H1 (cell line): ENCODE measurements at regions not wholly inside any gene's neighbourhood (a gene's known extent, or its start where the extent isn't known, plus 50 kb on each side); places are given as distances from the start of the nearest gene placed in this dataset.
A peak's percentile ranks its signal among the peaks of the same experiment; 100 is the strongest.

Source experiments
- CTCF ChIA-PET: fragments of 300-600 bp; sonication (Branson Sonifier 250); formaldehyde crosslinking; loops from one replicate; lab custom pipeline; 2021; ENCODE audit not compliant: partially characterized antibody; lab: Charles Lee
- POLR2A ChIA-PET: fragments of 300-600 bp; sonication (Branson Sonifier 250); formaldehyde crosslinking; loops from one replicate; lab custom pipeline; 2021; ENCODE audit warnings: inconsistent platforms; ENCODE audit not compliant: partially characterized antibody; lab: Charles Lee
- DNase-seq, 2 experiments: peaks; one replicate each; pipeline versions ENCODE4 v3.0.0 to v3.0.0-alpha.2; 2010 to 2022; ENCODE audit warnings: low spot score in 2 of 2, low read depth in 1 of 2, mixed read lengths in 1 of 2
- FAIRE-seq: peaks from 2 replicates; lab custom pipeline; 2011; peaks lifted over from hg19 to GRCh38; lab: Jason Lieb, UNC
- H2AFZ ChIP-seq: 2 replicates; pipeline ENCODE4 v1.8.1; 2012; ENCODE audit warnings: low read length, inconsistent platforms
- H2AK5ac ChIP-seq: 2 replicates; pipeline ENCODE4 v1.6.1; 2013; ENCODE audit warnings: low read depth, low read length
- H2BK120ac ChIP-seq: replicated peaks from 2 replicates; pipeline ENCODE3; 2013; ENCODE audit warnings: low read depth, low read length, inconsistent platforms
- H2BK12ac ChIP-seq: 2 replicates; pipeline ENCODE4 v1.6.1; 2013; ENCODE audit warnings: low read depth, low read length
- H2BK15ac ChIP-seq: 2 replicates; pipeline ENCODE4 v1.6.1; 2013; ENCODE audit warnings: low read length
- H2BK20ac ChIP-seq: 2 replicates; pipeline ENCODE4 v1.6.1; 2013; ENCODE audit warnings: low read length
- H2BK5ac ChIP-seq: 2 replicates; pipeline ENCODE4 v1.6.1; 2013; ENCODE audit warnings: low read depth, low read length
- H3K14ac ChIP-seq: 2 replicates; pipeline ENCODE4 v1.6.1; 2013; ENCODE audit warnings: inconsistent platforms; ENCODE audit not compliant: insufficient read length
- H3K18ac ChIP-seq: 2 replicates; pipeline ENCODE4 v1.6.1; 2013; ENCODE audit warnings: low read length; ENCODE audit errors: extremely low read depth
- H3K23ac ChIP-seq: 2 replicates; pipeline ENCODE4 v1.6.1; 2013; ENCODE audit warnings: inconsistent platforms; ENCODE audit not compliant: insufficient read length
- H3K23me2 ChIP-seq: 2 replicates; pipeline ENCODE4 v1.6.1; 2013; ENCODE audit warnings: low read depth, low read length
- H3K27ac ChIP-seq: 2 replicates; pipeline ENCODE4 v1.6.1; 2011; ENCODE audit warnings: low read depth, low read length, inconsistent platforms
- H3K27me3 ChIP-seq, 4 experiments: replicated peaks in 1 of 4; 1 replicate in 1 of 4; 2 replicates in 3 of 4; pipeline versions ENCODE4 v1.6.1 to v1.8.1; 2011 to 2013; ENCODE audit warnings: low read length in 3 of 4, mild to moderate bottlenecking in 3 of 4, inconsistent platforms in 2 of 4, mixed read lengths in 2 of 4, moderate library complexity in 1 of 4; ENCODE audit not compliant: control insufficient read depth in 3 of 4, insufficient read depth in 3 of 4; ENCODE audit errors: extremely low read depth in 1 of 4
- H3K36me3 ChIP-seq, 4 experiments: 2 replicates each; pipeline versions ENCODE4 v1.6.1 to v1.8.1; 2011 to 2013; ENCODE audit warnings: mild to moderate bottlenecking in 4 of 4, low read length in 3 of 4, moderate library complexity in 2 of 4, control low read depth in 1 of 4, inconsistent platforms in 1 of 4; ENCODE audit not compliant: insufficient read depth in 4 of 4, control insufficient read depth in 2 of 4
- H3K4ac ChIP-seq: replicated peaks from 2 replicates; pipeline ENCODE3; 2013; ENCODE audit warnings: low read length, low read depth, mixed read lengths, inconsistent platforms; ENCODE audit not compliant: insufficient read length
- H3K4me1 ChIP-seq, 4 experiments: replicated peaks in 1 of 4; 1 replicate in 1 of 4; 2 replicates in 3 of 4; pipeline versions ENCODE4 v1.6.1 to v1.8.1; 2011 to 2013; ENCODE audit warnings: low read length in 3 of 4, inconsistent platforms in 2 of 4, mixed read lengths in 1 of 4; ENCODE audit not compliant: insufficient read depth in 4 of 4, control insufficient read depth in 3 of 4
- H3K4me2 ChIP-seq, 2 experiments: 2 replicates each; pipeline versions ENCODE4 v1.6.1 to v1.8.1; 2011 to 2013; ENCODE audit warnings: low read depth in 2 of 2, low read length in 2 of 2, control low read depth in 1 of 2, inconsistent platforms in 1 of 2, mild to moderate bottlenecking in 1 of 2; ENCODE audit not compliant: insufficient read depth in 1 of 2
- H3K4me3 ChIP-seq, 4 experiments: fragments of 200-600, 300-600 bp in 1 of 4; sonication (generic), shearing (Covaris generic), sonication (Bioruptor Twin) in 1 of 4; 2 replicates each; pipeline versions ENCODE4 v1.5.1 to v1.8.1; 2011 to 2016; ENCODE audit warnings: low read length in 4 of 4, low read depth in 3 of 4, control low read depth in 2 of 4, inconsistent platforms in 2 of 4, mild to moderate bottlenecking in 2 of 4, mixed read lengths in 1 of 4, moderate library complexity in 1 of 4; ENCODE audit not compliant: insufficient read depth in 2 of 4; ENCODE audit errors: extremely low read depth in 1 of 4
- H3K56ac ChIP-seq: replicated peaks from 2 replicates; pipeline ENCODE3; 2013; ENCODE audit warnings: low read depth, mild to moderate bottlenecking, mixed read lengths, low read length, inconsistent platforms; ENCODE audit not compliant: insufficient read length
- H3K79me1 ChIP-seq: 2 replicates; pipeline ENCODE4 v1.6.1; 2013; ENCODE audit warnings: low read depth, low read length, control low read depth
- H3K79me2 ChIP-seq, 2 experiments: 2 replicates each; pipeline versions ENCODE4 v1.6.1 to v1.8.1; 2012 to 2013; ENCODE audit warnings: low read length in 2 of 2, mild to moderate bottlenecking in 2 of 2, inconsistent platforms in 1 of 2; ENCODE audit not compliant: insufficient read depth in 2 of 2, control insufficient read depth in 1 of 2
- H3K9ac ChIP-seq, 4 experiments: replicated peaks in 1 of 4; 1 replicate in 1 of 4; 2 replicates in 3 of 4; pipeline versions ENCODE4 v1.6.1 to v1.8.1; 2011 to 2013; ENCODE audit warnings: low read depth in 3 of 4, low read length in 3 of 4, control low read depth in 2 of 4, mild to moderate bottlenecking in 2 of 4, moderate library complexity in 2 of 4, inconsistent platforms in 1 of 4; ENCODE audit errors: extremely low read depth in 1 of 4
- H3K9me3 ChIP-seq, 2 experiments: 2 replicates each; pipeline versions ENCODE4 v1.6.1 to v1.8.1; 2012 to 2013; ENCODE audit warnings: mild to moderate bottlenecking in 2 of 2, moderate library complexity in 2 of 2, control low read depth in 1 of 2, inconsistent platforms in 1 of 2, low read depth in 1 of 2, low read length in 1 of 2, mixed read lengths in 1 of 2; ENCODE audit not compliant: insufficient read depth in 2 of 2
- H4K20me1 ChIP-seq, 2 experiments: replicated peaks in 1 of 2; 2 replicates each; pipeline versions ENCODE3 to v1.8.1; 2011 to 2013; ENCODE audit warnings: inconsistent platforms in 2 of 2, low read length in 2 of 2, mild to moderate bottlenecking in 1 of 2; ENCODE audit not compliant: insufficient read depth in 2 of 2, control insufficient read depth in 1 of 2
- H4K5ac ChIP-seq: 2 replicates; pipeline ENCODE4 v1.6.1; 2013; ENCODE audit warnings: low read length, low read depth, mixed read lengths, inconsistent platforms; ENCODE audit not compliant: insufficient read length
- H4K8ac ChIP-seq: 2 replicates; pipeline ENCODE4 v1.8.0; 2013; ENCODE audit warnings: mild to moderate bottlenecking, moderate library complexity, low read length, inconsistent platforms; ENCODE audit not compliant: insufficient read depth; ENCODE audit errors: extremely low read depth
- H4K91ac ChIP-seq: replicated peaks from 2 replicates; pipeline ENCODE3; 2013; ENCODE audit warnings: low read length, mixed read lengths, inconsistent platforms; ENCODE audit not compliant: insufficient read length
- BCL11A ChIP-seq, 2 experiments: IDR thresholded peaks; one replicate each; pipeline ENCODE4 v1.6.1; 2011; ENCODE audit warnings: low read depth in 2 of 2, low read length in 2 of 2, mild to moderate bottlenecking in 2 of 2
- BRCA1 ChIP-seq: IDR thresholded peaks from 2 replicates; pipeline ENCODE4 v1.6.1; 2012; ENCODE audit warnings: low read depth, low read length, improper control_type of control experiment
- CTCF ChIP-seq, 3 experiments: IDR thresholded peaks; 1 replicate in 2 of 3; 2 replicates in 1 of 3; pipeline versions ENCODE4 v1.5.1 to v1.6.1; 2011; ENCODE audit warnings: low read length in 3 of 3, mild to moderate bottlenecking in 3 of 3, inconsistent platforms in 2 of 3, low read depth in 1 of 3, moderate library complexity in 1 of 3; ENCODE audit not compliant: insufficient read depth in 1 of 3; ENCODE audit errors: control extremely low read depth in 1 of 3
- E2F6 ChIP-seq: IDR thresholded peaks from 2 replicates; pipeline ENCODE4 v1.6.1; 2012; ENCODE audit warnings: inconsistent platforms
- RAD21 ChIP-seq, 2 experiments: IDR thresholded peaks in 1 of 2; conservative IDR thresholded peaks in 1 of 2; 2 replicates each; pipeline ENCODE4 v1.6.1; 2011; ENCODE audit warnings: low read depth in 2 of 2, low read length in 2 of 2, improper control_type of control experiment in 1 of 2, inconsistent platforms in 1 of 2, mild to moderate bottlenecking in 1 of 2, moderate library complexity in 1 of 2
- USF2 ChIP-seq: IDR thresholded peaks from 2 replicates; pipeline ENCODE4 v1.6.1; 2011; ENCODE audit warnings: low read length, improper control_type of control experiment
- WGBS, 2 experiments: shearing (Covaris generic) in 1 of 2; methylation state at CpG; one replicate each; pipeline versions ENCODE4 v1.1.6 to v1.1.7; 2013 to 2015; ENCODE audit warnings: low lambda C conversion rate in 2 of 2, mixed read lengths in 2 of 2, inconsistent platforms in 1 of 2, low coverage in 1 of 2, missing lambda C conversion rate in 1 of 2; ENCODE audit not compliant: insufficient replicate concordance in 2 of 2, insufficient coverage in 1 of 2, insufficient read length in 1 of 2; ENCODE audit errors: extremely low coverage in 1 of 2, missing lambda C conversion rate in 1 of 2; 5-methylcytosine and 5-hydroxymethylcytosine counted together

- H4K91ac ChIP-seq: no peak overlapping the region
- H3K9me3 ChIP-seq: no peaks in the 10 kb centered on the region
- no peak overlapping the region for H3K4me2 ChIP-seq
- no peak overlapping the region for H3K4ac ChIP-seq
- H2BK12ac ChIP-seq: no peak overlapping the region
- no peaks in the 10 kb centered on the region for H4K20me1 ChIP-seq
- TF ChIP-seq CTCF (IDR thresholded peaks at IDR 0.05; ENCODE audit: control extremely low read depth in 1 of 3, insufficient read depth in 1 of 3, low read depth in 1 of 3, low read length in 3 of 3): peak; percentile 17 to 25 (median 17); a peak in 3 of 4 replicates
- peak; percentile 45 to 53 for TF ChIP-seq RAD21 (IDR thresholded peaks at IDR 0.05 in 1 of 2, conservative IDR thresholded peaks at IDR 0.05 in 1 of 2; ENCODE audit: low read depth in 2 of 2, low read length in 2 of 2)
- TF ChIP-seq E2F6: no peak
- TF ChIP-seq BCL11A (IDR thresholded peaks at IDR 0.05; ENCODE audit: low read depth in 2 of 2, low read length in 2 of 2): no peak
- TF ChIP-seq BRCA1: no peak
- TF ChIP-seq USF2: no peak
- no peaks in the 10 kb centered on the region for H3K23me2 ChIP-seq
- no peak overlapping the region for H3K18ac ChIP-seq
- H2BK120ac ChIP-seq: no peak overlapping the region
- no peak overlapping the region for H3K9ac ChIP-seq
- ChIA-PET POLR2A (no interaction called here), CTCF (interaction anchor here (0.7 to 1.4 kb wide), 8 partner anchors 11 to 749 kb away, joined by 3 to 5 read pairs (median 3); no protein-coding TSS in a partner anchor)
- no peak for DNase-seq
- H3K27me3 ChIP-seq: no peaks in the 10 kb centered on the region
- no peak overlapping the region for H3K27ac ChIP-seq
- H2BK5ac ChIP-seq: no peak overlapping the region
- H3K36me3 ChIP-seq: no peaks in the 10 kb centered on the region
- H3K4me3 ChIP-seq: no peak overlapping the region
- H2AFZ ChIP-seq: no peak overlapping the region
- no peak overlapping the region for H3K56ac ChIP-seq
- no peak overlapping the region for H2AK5ac ChIP-seq
- no peaks in the 10 kb centered on the region for H3K79me2 ChIP-seq
- no peak overlapping the region for H4K5ac ChIP-seq
- no peak overlapping the region for H2BK20ac ChIP-seq
- H3K14ac ChIP-seq: no peak overlapping the region
- no peaks in the 10 kb centered on the region for H3K4me1 ChIP-seq
- no peak overlapping the region for H2BK15ac ChIP-seq
- no peak for FAIRE-seq
- H3K23ac ChIP-seq: no peak overlapping the region
- no peaks in the 10 kb centered on the region for H3K79me1 ChIP-seq
- H4K8ac ChIP-seq: no peak overlapping the region
- WGBS, 2 experiments: 56% methylated on average over 3 of the region's 3 CpGs; no CpG with 5 or more reads in 1 of the 2 experiments
Measured at GRCh38 chr4:124321364-124321763, 391.2 kb downstream of the ANKRD50 start.
